HG03097 (cell line): ENCODE measurements at regions not wholly inside any gene's neighbourhood (a gene's known extent, or its start where the extent isn't known, plus 50 kb on each side); places are given as distances from the start of the nearest gene placed in this dataset.

Experiments used
- ATAC-seq: cut with Tn5 transposase; IDR thresholded peaks from one replicate; pipeline ENCODE4 v1.9.1; 2021; ENCODE audit not compliant: unreplicated experiment, low FRiP score

GRCh38 chr10:4051641-4052151 lies 266.7 kb upstream of the KLF6 start:
- no peak for ATAC-seq

DNA sequence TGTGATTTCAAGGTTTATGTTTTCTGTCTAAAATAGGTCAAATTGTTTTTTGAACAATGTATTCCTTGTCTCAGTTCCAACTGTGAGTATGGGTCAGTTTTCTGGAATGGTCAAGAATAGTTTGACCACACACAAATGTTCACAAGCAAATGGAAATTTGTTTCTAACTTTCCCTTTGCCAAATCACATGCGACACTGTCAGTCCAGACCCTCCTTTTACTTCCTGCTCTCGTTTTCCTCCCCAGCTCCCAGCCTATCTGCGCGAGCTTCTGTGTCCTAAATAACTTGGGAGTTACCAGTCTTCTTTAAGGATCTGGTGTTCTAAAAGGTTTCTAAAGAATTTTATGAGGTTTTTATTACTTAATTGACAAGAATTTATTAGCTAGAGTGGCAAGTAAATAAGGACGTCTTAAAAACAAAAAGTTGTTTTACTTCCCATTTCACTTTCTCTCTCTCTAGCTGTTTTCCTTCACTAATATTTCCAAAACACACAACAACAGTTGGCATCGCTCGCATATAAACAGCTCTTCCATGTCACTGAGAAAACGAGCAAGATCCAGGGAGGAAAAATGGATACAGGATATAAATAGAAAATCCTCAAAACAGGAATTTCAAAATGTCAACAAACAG lies 266.1 kb upstream of the KLF6 start:
- ATAC-seq: no peak

- no peak for ATAC-seq
These were observed 265.1 kb upstream of the KLF6 start for GRCh38 chr10:4050061-4050460.

DNA sequence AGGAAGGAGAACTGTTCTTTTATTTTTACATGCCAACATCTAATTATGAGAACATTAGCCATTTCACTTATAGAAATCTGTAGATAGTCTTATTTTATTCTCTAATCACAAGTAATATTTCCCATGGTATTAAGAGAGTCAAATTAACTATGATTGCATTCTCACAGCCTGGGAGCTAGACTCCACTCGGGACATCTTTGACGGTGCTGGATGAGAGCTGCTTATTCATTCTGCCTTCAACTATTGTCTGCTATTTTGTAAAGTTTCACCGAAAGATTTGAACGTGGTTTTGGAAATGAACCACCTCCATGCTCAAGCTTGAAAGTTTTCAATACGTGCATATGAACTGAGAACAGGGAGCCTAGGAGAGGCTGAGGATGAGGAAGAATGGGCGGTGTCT lies 264.3 kb upstream of the KLF6 start:
- no peak for ATAC-seq

GRCh38 chr10:4048236-4048864 lies 263.3 kb upstream of the KLF6 start:
- no peak for ATAC-seq

GRCh38 chr10:4046712-4047354 lies 261.8 kb upstream of the KLF6 start:
- ATAC-seq: no peak

DNA sequence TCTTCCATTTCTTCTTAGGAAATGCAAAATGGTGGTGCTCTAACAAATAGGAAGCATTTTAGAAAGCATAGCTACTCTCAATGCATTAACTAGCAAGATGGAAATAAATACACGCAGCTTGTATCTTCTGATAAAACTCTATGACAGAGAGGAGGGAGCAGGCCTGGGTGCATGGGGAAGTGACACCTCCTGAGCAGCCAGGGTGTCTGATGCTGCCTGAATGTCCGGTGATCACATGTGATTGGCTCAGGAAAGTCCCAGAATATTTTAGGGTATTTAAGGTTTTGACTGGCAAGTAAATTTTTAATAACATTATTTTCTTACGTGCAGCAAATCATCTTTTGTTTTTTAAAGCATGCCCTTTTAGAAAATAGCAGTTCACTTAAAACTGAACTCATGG lies 261.0 kb upstream of the KLF6 start:
- no peak for ATAC-seq

DNA sequence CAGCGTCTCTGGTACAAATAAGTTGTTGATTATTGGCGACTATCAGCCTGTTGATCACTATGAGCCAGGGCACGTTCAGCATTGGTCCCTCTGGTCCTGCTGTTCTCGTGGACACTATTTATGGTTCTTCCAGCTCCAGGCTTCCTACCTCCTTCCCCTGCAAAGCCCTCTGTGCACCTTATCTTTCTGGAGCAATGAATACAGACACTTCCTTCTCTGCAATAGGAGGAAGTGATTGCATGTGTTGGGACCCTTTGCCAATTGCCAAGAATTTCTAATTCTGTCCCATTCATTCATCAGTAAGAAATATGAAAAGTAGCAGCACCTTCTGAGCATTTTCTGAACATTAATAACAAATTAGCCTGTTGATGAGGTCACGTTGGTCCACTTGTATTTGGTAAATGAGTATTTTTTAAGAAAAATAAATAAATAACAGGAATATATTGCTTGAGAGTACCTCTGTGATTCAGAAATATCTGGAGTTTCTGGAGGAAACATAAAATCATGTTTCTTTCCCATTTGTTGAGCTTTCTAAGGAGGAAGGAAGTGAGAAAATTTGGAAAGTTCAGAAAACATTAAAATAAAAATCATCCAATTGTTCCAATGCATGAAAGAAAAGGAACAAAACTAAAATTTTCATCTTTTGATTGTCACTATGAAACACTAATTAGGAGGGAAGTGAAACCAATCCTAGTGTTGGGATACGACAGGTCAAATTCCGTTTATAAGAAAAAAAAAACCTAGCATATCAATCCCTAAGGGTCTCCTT lies 259.1 kb upstream of the KLF6 start:
- no peak for ATAC-seq

GRCh38 chr10:4041635-4042034 lies 256.6 kb upstream of the KLF6 start:
- ATAC-seq: no peak

DNA sequence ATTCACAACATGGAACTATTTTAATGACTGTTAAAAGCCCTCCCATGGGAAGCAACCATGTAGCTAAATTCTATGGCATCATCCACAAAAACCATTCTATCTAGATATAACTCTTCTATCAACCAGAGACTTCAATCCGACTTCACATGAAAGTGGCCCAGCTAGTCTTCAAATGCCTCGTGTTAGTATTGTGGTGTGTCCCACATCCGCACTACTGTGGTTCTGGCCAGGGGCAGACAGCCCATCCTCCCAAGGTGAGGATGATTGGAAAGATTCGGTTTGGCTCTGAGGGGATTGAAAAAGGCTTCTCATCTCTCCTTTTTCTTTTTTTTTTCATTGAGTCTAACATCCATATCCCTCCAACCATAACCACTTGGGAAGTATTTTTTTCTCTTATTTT lies 253.0 kb upstream of the KLF6 start:
- no peak for ATAC-seq

GRCh38 chr10:4035599-4035945 lies 250.6 kb upstream of the KLF6 start:
- ATAC-seq: no peak

GRCh38 chr10:4034907-4035598 lies 250.0 kb upstream of the KLF6 start:
- ATAC-seq: no peak

DNA sequence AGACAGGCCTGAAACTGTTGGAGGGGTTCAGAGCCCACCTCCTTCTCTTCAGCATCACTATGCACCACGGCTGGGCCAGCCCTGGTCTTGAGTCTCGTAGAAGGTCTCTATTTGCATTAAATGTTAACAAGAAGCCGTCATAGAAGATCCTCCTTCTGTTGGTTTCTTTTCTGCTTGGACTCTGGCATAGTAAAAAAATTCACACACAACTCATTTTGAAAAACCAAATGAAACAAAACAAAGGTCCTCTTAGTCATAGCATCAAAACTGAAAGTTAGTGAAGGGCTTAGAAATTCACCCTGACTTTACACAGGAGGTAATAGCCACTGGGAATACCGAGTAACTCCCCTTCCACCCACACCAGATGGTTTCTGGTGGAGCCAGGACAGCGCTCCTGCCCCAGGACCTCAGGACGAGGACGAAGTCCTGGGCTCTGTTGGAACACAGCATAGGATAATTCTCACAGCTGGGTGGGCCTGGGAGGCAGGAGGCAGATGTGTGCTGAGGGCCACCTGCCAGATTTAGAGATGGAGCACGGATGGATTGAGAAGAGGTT lies 248.4 kb upstream of the KLF6 start:
- ATAC-seq: peak; percentile 84

- no peak for ATAC-seq
These were observed 244.9 kb upstream of the KLF6 start for GRCh38 chr10:4029866-4030265.

DNA sequence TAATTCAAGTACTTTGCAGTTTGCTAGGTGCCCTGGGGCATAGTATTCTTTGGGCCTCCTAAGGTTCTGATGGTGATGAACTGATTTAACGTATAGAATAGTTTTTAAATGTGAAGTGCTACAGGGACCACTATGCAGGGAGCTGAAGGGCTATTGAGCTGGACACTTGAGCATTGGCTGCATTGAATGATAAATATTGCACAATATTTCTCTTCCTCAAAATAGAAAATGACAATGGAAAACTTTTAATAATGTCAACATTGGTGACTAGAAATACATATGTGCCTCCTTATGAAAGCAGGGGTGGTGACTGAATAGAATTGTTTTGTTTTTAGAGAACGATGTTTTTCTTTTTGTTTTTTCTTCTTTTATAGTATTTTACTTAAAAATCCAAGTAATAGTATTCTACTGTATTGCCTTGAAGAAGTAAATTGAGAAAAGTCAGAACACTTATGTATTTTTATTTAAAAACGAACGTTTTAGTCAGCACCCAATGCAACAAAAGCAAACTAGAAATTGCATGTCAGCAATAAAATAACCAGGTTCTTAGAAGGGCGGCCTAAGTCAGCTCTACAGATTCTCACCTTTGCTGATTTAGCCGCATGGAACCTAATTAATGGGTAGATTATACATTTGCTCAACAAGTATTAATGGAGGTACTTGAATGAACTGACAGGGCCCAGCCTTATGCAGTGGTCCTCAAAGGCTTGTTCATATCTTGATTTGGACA lies 244.0 kb upstream of the KLF6 start:
- ATAC-seq: no peak

DNA sequence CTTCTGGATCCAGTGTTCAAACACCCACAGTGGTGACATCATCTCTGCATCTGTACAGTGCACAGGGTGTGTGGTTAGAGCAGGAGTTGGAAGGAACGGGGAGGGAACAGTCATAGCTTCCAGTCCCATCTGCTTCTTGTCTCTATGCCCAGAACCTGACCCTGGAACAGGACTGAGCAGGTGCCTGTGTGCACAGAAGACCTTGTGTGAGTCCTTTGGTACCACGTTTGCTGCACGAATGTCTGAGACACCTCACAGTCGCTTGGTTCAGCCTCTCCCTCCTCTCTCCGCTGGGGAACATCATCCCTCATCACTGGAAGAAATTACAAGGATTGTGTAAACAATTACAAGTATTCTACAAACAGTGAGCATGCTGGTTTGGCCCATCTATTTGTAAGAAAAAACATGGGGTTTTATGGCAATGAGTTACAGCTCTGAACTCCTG lies 243.0 kb upstream of the KLF6 start:
- ATAC-seq: no peak

DNA sequence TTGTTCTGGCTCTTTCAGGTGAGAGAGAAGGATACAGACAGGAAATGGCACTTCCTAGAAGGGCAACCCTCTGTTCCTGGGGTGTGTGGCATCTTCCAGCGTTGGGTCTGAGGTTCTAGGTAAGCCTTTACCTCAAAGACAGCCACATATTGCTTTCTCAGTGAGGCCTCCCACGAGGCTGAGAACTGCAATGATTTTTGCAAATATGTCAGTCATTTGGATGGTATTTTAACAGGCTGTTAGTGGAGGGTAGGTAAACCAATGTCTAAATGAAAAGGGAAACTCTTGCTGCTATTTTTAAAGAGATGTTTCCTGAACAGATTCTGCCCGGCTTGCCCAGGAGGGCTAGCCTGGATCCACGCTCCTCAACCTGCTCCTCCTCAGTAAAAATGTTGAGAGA lies 240.3 kb upstream of the KLF6 start:
- no peak for ATAC-seq

GRCh38 chr10:4024516-4025245 lies 239.7 kb upstream of the KLF6 start:
- no peak for ATAC-seq

- ATAC-seq: no peak
These were observed 239.0 kb upstream of the KLF6 start for GRCh38 chr10:4024027-4024426.
